ENCODE measurements at regions not wholly inside any gene's neighbourhood (a gene's known extent, or its start where the extent isn't known, plus 50 kb on each side); places are given as distances from the start of the nearest gene placed in this dataset.

GRCh38 chr4:31445526-31445925, 725.4 kb downstream of the PCDH7 start:
- Mint-ChIP-seq H3K4me3 (no peak overlapping the region), H3K4me1 (ENCODE audit: unreplicated experiment) (peaks cover 5% of the 10 kb centered on the region), H3K27me3 (no peaks in the 10 kb centered on the region), H3K27ac (no peak overlapping the region), H3K9me3 (no peaks in the 10 kb centered on the region), H3K36me3 (no peaks in the 10 kb centered on the region)
- DNase-seq (ENCODE audit: extremely low spot score, unreplicated experiment): no peak
- no peak for TF ChIP-seq CTCF (conservative IDR thresholded peaks at IDR 0.05)

- H3K9me3 Mint-ChIP-seq: no peaks in the 10 kb centered on the region
- no peaks in the 10 kb centered on the region for H3K4me1 Mint-ChIP-seq (ENCODE audit: unreplicated experiment)
- DNase-seq (ENCODE audit: extremely low spot score, unreplicated experiment): no peak
- no peak overlapping the region for H3K27ac Mint-ChIP-seq
- H3K36me3 Mint-ChIP-seq: no peaks in the 10 kb centered on the region
- no peak overlapping the region for H3K4me3 Mint-ChIP-seq
- no peaks in the 10 kb centered on the region for H3K27me3 Mint-ChIP-seq
- no peak for TF ChIP-seq CTCF (conservative IDR thresholded peaks at IDR 0.05)
Measured at GRCh38 chr4:31455612-31456011, 735.4 kb downstream of the PCDH7 start.

GRCh38 chr4:31458813-31459212, 738.6 kb downstream of the PCDH7 start:
- no peak for TF ChIP-seq CTCF (conservative IDR thresholded peaks at IDR 0.05)
- no peak for DNase-seq (ENCODE audit: extremely low spot score, unreplicated experiment)
- Mint-ChIP-seq H3K27me3 (no peaks in the 10 kb centered on the region), H3K4me3 (no peak overlapping the region), H3K27ac (no peak overlapping the region), H3K9me3 (peaks cover 8% of the 10 kb centered on the region), H3K36me3 (no peaks in the 10 kb centered on the region), H3K4me1 (ENCODE audit: unreplicated experiment) (no peaks in the 10 kb centered on the region)

- Mint-ChIP-seq H3K27me3 (no peaks in the 10 kb centered on the region), H3K27ac (no peak overlapping the region), H3K9me3 (peaks cover 8% of the 10 kb centered on the region), H3K4me1 (ENCODE audit: unreplicated experiment) (no peaks in the 10 kb centered on the region), H3K36me3 (no peaks in the 10 kb centered on the region), H3K4me3 (no peak overlapping the region)
- no peak for TF ChIP-seq CTCF (conservative IDR thresholded peaks at IDR 0.05)
- no peak for DNase-seq (ENCODE audit: extremely low spot score, unreplicated experiment)
Measured at GRCh38 chr4:31461421-31461820, 741.3 kb downstream of the PCDH7 start.

- TF ChIP-seq CTCF (conservative IDR thresholded peaks at IDR 0.05): no peak
- H3K4me3 Mint-ChIP-seq: no peak overlapping the region
Measured at GRCh38 chr4:31467781-31468180, 747.6 kb downstream of the PCDH7 start.

GRCh38 chr4:31474221-31474620, 754.1 kb downstream of the PCDH7 start:
- no peak for TF ChIP-seq CTCF (conservative IDR thresholded peaks at IDR 0.05)
- H3K27me3 Mint-ChIP-seq: no peaks in the 10 kb centered on the region
- H3K36me3 Mint-ChIP-seq: no peaks in the 10 kb centered on the region
- H3K4me3 Mint-ChIP-seq: no peak overlapping the region
- no peak overlapping the region for H3K27ac Mint-ChIP-seq
- no peak for DNase-seq (ENCODE audit: extremely low spot score, unreplicated experiment)
- peaks cover 5% of the 10 kb centered on the region for H3K9me3 Mint-ChIP-seq
- no peaks in the 10 kb centered on the region for H3K4me1 Mint-ChIP-seq (ENCODE audit: unreplicated experiment)

More at GRCh38 chr4:31467781-31468180, 747.6 kb downstream of the PCDH7 start:
- DNase-seq (ENCODE audit: extremely low spot score, unreplicated experiment): no peak
- no peaks in the 10 kb centered on the region for H3K9me3 Mint-ChIP-seq
- no peak overlapping the region for H3K27ac Mint-ChIP-seq
- no peaks in the 10 kb centered on the region for H3K4me1 Mint-ChIP-seq (ENCODE audit: unreplicated experiment)
- no peaks in the 10 kb centered on the region for H3K27me3 Mint-ChIP-seq
- no peaks in the 10 kb centered on the region for H3K36me3 Mint-ChIP-seq

Measured in type B pancreatic cell (in vitro differentiated cells).